Gastroesophageal sphincter (tissue), 2 donors: ENCODE measurements at regions not wholly inside any gene's neighbourhood (a gene's known extent, or its start where the extent isn't known, plus 50 kb on each side); places are given as distances from the start of the nearest gene placed in this dataset.

Source experiments
- POLR2A ChIP-seq, 2 donors: fragments of 450-650 bp; IDR thresholded peaks; one replicate each; pipeline ENCODE4 v1.6.1; 2017; ENCODE audit warnings: antibody characterized with exemption in 2 of 2, mild to moderate bottlenecking in 2 of 2, moderate library complexity in 1 of 2
- POLR2AphosphoS5 ChIP-seq: sonication (generic); formaldehyde crosslinking; IDR thresholded peaks from one replicate; pipeline ENCODE4 v1.6.1; 2017; ENCODE audit warnings: antibody characterized with exemption

DNA sequence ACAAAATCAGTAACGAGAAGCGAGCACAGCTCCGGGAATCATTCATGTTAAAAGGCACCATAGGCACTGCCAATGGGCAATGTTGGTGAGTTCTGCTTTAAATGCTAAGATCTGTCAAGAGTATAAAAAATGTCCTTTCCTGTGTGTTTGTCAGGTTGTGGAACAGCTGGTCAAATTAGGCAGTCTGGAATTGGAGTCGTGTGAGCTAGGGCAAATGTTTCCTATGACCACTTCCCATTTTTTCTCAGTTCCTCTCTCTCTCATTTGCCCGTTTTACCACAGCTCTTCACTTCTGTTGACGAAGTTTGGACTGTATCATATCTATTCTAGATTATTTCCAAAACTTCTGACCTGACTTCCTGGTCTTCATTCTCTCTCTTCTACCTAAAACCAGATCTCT is 60.8 kb upstream of the GOLIM4 start:
- no peak for TF ChIP-seq POLR2A (IDR thresholded peaks at IDR 0.05)
- no peak for TF ChIP-seq POLR2AphosphoS5
